GM18951 (cell line): ENCODE measurements at regions not wholly inside any gene's neighbourhood (a gene's known extent, or its start where the extent isn't known, plus 50 kb on each side); places are given as distances from the start of the nearest gene placed in this dataset.
"Not testable (repeated sequence)": the region's sequence is repeated elsewhere in the genome, so short reads cannot be mapped to it uniquely, and the experiment has no call there.

Experiments
- POLR2A ChIP-seq: IDR thresholded peaks from 4 replicates; pipeline ENCODE4 v1.6.1; 2011; ENCODE audit warnings: mild to moderate bottlenecking; ENCODE audit not compliant: insufficient read length, insufficient read depth; ENCODE audit errors: extremely low read depth
- in situ Hi-C: fragments of 300-500 bp; cut with MboI; formaldehyde crosslinking; loops from one replicate; pipeline ENCODE4 v1.12.0; 2022; ENCODE audit warnings: low sequenced_read_pairs, mixed read lengths, inconsistent platforms; ENCODE audit not compliant: unreplicated experiment

- TF ChIP-seq POLR2A: no peak
- in situ Hi-C loops: no loop called here
Observed at GRCh38 chr20:29296256-29297230, 1960.9 kb upstream of the DEFB115 start.

GRCh38 chr20:29297411-29298270, 1959.8 kb upstream of the DEFB115 start:
- no peak for TF ChIP-seq POLR2A
- in situ Hi-C loops: no loop called here

GRCh38 chr20:29298271-29298590, 1959.2 kb upstream of the DEFB115 start:
- no peak for TF ChIP-seq POLR2A
- in situ Hi-C loops: no loop called here

- no peak for TF ChIP-seq POLR2A
- in situ Hi-C loops: no loop called here
Observed at GRCh38 chr20:29298759-29299613, 1958.5 kb upstream of the DEFB115 start.

GRCh38 chr20:29299811-29300578, 1957.5 kb upstream of the DEFB115 start:
- TF ChIP-seq POLR2A: no peak
- in situ Hi-C loops: no loop called here

GRCh38 chr20:29300579-29301551, 1956.6 kb upstream of the DEFB115 start:
- in situ Hi-C loops: no loop called here
- TF ChIP-seq POLR2A: no peak

- TF ChIP-seq POLR2A: no peak
- in situ Hi-C loops: no loop called here
Observed at GRCh38 chr20:29301624-29302259, 1955.7 kb upstream of the DEFB115 start.

GRCh38 chr20:29302979-29303644, 1954.4 kb upstream of the DEFB115 start:
- in situ Hi-C loops: no loop called here
- no peak for TF ChIP-seq POLR2A

- in situ Hi-C loops: no loop called here
- TF ChIP-seq POLR2A: no peak
Observed at GRCh38 chr20:29306390-29307072, 1950.9 kb upstream of the DEFB115 start.

GRCh38 chr20:29307484-29307883, 1950.0 kb upstream of the DEFB115 start:
- in situ Hi-C loops: not testable (repeated sequence)

GRCh38 chr20:29308956-29309355, 1948.5 kb upstream of the DEFB115 start:
- in situ Hi-C loops: not testable (repeated sequence)

GRCh38 chr20:29309481-29309880, 1948.0 kb upstream of the DEFB115 start:
- in situ Hi-C loops: not testable (repeated sequence)

GRCh38 chr20:29311046-29311445, 1946.4 kb upstream of the DEFB115 start:
- in situ Hi-C loops: not testable (repeated sequence)

- in situ Hi-C loops: not testable (repeated sequence)
Observed at GRCh38 chr20:29312679-29313078, 1944.8 kb upstream of the DEFB115 start.
